DMS153 treated with DMSO at 0.1 percent for 48 hours (cell line): ENCODE measurements at regions not wholly inside any gene's neighbourhood (a gene's known extent, or its start where the extent isn't known, plus 50 kb on each side); places are given as distances from the start of the nearest gene placed in this dataset.
"Not testable (repeated sequence)": the region's sequence is repeated elsewhere in the genome, so short reads cannot be mapped to it uniquely, and the experiment has no call there.

Source experiments
- DNase-seq: peaks from one replicate; lab custom pipeline; 2025; ENCODE audit not compliant: unreplicated experiment; lab: John Stamatoyannopoulos, UW

- no peak for DNase-seq
Observed at GRCh38 chr3:164390046-164390445, 688.2 kb downstream of the SI start.

- no peak for DNase-seq
Observed at GRCh38 chr3:164387236-164387635, 691.1 kb downstream of the SI start.

- DNase-seq = no peak
Observed at GRCh38 chr3:164380156-164380555, 698.1 kb downstream of the SI start.

GRCh38 chr3:164377466-164377865 is 700.8 kb downstream of the SI start:
- DNase-seq = no peak

GRCh38 chr3:164375995-164376394 is 702.3 kb downstream of the SI start:
- DNase-seq = no peak

- DNase-seq = no peak
Observed at GRCh38 chr3:164375538-164375937, 702.8 kb downstream of the SI start.

GRCh38 chr3:164371681-164372080 is 706.6 kb downstream of the SI start:
- no peak for DNase-seq

- DNase-seq = no peak
Observed at GRCh38 chr3:164370970-164371369, 707.3 kb downstream of the SI start.

GRCh38 chr3:164365242-164365641 is 713.1 kb downstream of the SI start:
- no peak for DNase-seq

GRCh38 chr3:164364111-164364510 is 714.2 kb downstream of the SI start:
- no peak for DNase-seq

- DNase-seq = no peak
Observed at GRCh38 chr3:164360738-164361406, 717.4 kb downstream of the SI start.

- no peak for DNase-seq
Observed at GRCh38 chr3:164360078-164360578, 718.2 kb downstream of the SI start.

- no peak for DNase-seq
Observed at GRCh38 chr3:164352991-164353390, 725.3 kb downstream of the SI start.

- no peak for DNase-seq
Observed at GRCh38 chr3:164351131-164351530, 727.2 kb downstream of the SI start.

GRCh38 chr3:164342206-164342605 is 736.1 kb downstream of the SI start:
- DNase-seq = not testable (repeated sequence)

GRCh38 chr3:164341086-164341485 is 737.2 kb downstream of the SI start:
- DNase-seq = no peak

- no peak for DNase-seq
Observed at GRCh38 chr3:164340273-164340672, 738.0 kb downstream of the SI start.

GRCh38 chr3:164332831-164333802 is 745.2 kb downstream of the SI start:
- DNase-seq = no peak

GRCh38 chr3:164326714-164327113 is 751.6 kb downstream of the SI start:
- no peak for DNase-seq

- DNase-seq = no peak
Observed at GRCh38 chr3:164320962-164321361, 757.3 kb downstream of the SI start.

GRCh38 chr3:164306042-164306441 is 772.3 kb downstream of the SI start:
- DNase-seq = no peak

GRCh38 chr3:164303894-164304293 is 774.4 kb downstream of the SI start:
- DNase-seq = no peak
